Lung (tissue), 11 donors: ENCODE measurements at regions not wholly inside any gene's neighbourhood (a gene's known extent, or its start where the extent isn't known, plus 50 kb on each side); places are given as distances from the start of the nearest gene placed in this dataset.

Experiments used
- ATAC-seq: fragments of 200-7000 bp; cut with Tn5 transposase; one replicate; pipeline ENCODE4 v1.9.1; 2020; ENCODE audit warnings: moderate number of reproducible peaks; ENCODE audit not compliant: insufficient read depth, low FRiP score
- DNase-seq, 3 donors: peaks; one replicate each; pipeline ENCODE4 v3.0.0-alpha.2; 2013 to 2017
- H3K27ac ChIP-seq, 2 donors: one replicate each; pipeline ENCODE4 v1.5.1; 2013; ENCODE audit warnings: mild to moderate bottlenecking in 2 of 2, moderate library complexity in 2 of 2, control low read depth in 1 of 2, inconsistent platforms in 1 of 2, low read depth in 1 of 2, low read length in 1 of 2
- H3K27me3 ChIP-seq, 3 donors: one replicate each; pipeline ENCODE4 v1.5.1; 2013; ENCODE audit warnings: low read length in 2 of 3; ENCODE audit not compliant: control insufficient read depth in 3 of 3, insufficient read depth in 3 of 3
- H3K36me3 ChIP-seq, 4 donors: one replicate each; pipeline ENCODE4 v1.5.1; 2013; ENCODE audit warnings: low read length in 4 of 4, mild to moderate bottlenecking in 1 of 4, moderate library complexity in 1 of 4; ENCODE audit not compliant: control insufficient read depth in 4 of 4, insufficient read depth in 4 of 4
- H3K4me1 ChIP-seq, 5 donors: one replicate each; pipeline ENCODE4 v1.5.1; 2013; ENCODE audit warnings: low read length in 5 of 5, mild to moderate bottlenecking in 2 of 5, moderate library complexity in 1 of 5; ENCODE audit not compliant: control insufficient read depth in 5 of 5, insufficient read depth in 5 of 5
- H3K4me3 ChIP-seq: one replicate; pipeline ENCODE4 v1.5.1; 2013; ENCODE audit warnings: mild to moderate bottlenecking, control low read depth, moderate library complexity
- H3K9ac ChIP-seq, 2 donors: one replicate each; pipeline ENCODE4 v1.5.1; 2013; ENCODE audit warnings: low read length in 2 of 2, control low read depth in 1 of 2; ENCODE audit not compliant: insufficient read depth in 1 of 2
- H3K9me3 ChIP-seq, 4 donors: one replicate each; pipeline ENCODE4 v1.5.1; 2013; ENCODE audit warnings: low read length in 3 of 4, mild to moderate bottlenecking in 1 of 4, moderate library complexity in 1 of 4; ENCODE audit not compliant: control insufficient read depth in 4 of 4, insufficient read depth in 3 of 4
- CTCF ChIP-seq: IDR thresholded peaks from 2 replicates; pipeline ENCODE4 v1.5.1; 2012; ENCODE audit warnings: mild to moderate bottlenecking; ENCODE audit errors: control extremely low read depth, extremely low read depth
- WGBS, 2 donors: extraction: QIAGEN DNeasy Blood & Tissue Kit; methylation state at CpG; one replicate each; pipeline ENCODE4 v1.1.7; 2013; 5-methylcytosine and 5-hydroxymethylcytosine counted together
- donor health status: control.
- donor health status: control.
- donor health status: Bipolar disorder and iron deficiency.
- donor health status: healthy.
- donor health status: DM: yes; HTN: yes; CAD: no.

GRCh38 chr7:24119852-24120251, 164.1 kb upstream of the NPY start:
- DNase-seq (no peak), ATAC-seq (no peak)
- Histone ChIP-seq H3K4me3 (no peak overlapping the region), H3K4me1 (peaks cover 0 to 3% (median 0%) of the 10 kb centered on the region in 5 donors), H3K27me3 (no peaks in the 10 kb centered on the region), H3K36me3 (no peaks in the 10 kb centered on the region), H3K9ac (no peak overlapping the region), H3K9me3 (no peaks in the 10 kb centered on the region), H3K27ac (no peak overlapping the region)
- 77 to 81% methylated on average over 5 of the region's 5 CpGs for WGBS, 2 donors
- no peak for TF ChIP-seq CTCF

DNA sequence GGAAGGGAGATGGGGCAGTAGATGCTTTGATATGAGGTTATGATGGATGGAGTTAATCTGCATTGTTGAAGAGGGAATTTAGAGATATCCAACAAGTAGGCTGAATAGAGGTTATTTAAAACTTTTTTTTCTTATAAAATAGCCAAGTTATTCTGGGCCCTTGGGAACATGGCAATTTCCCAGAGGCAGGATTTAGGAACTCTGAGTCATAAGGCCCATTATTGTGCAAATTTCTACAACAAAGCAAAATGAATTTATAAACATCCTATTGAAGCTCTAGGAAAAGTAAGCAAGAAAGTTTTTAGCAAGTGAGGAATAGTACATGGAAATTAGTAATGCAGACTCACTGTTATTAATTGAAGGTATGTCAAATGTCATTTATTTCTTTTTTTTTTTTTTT, 160.9 kb upstream of the NPY start:
- Histone ChIP-seq H3K9ac (no peak overlapping the region), H3K9me3 (peaks cover 0 to 5% (median 0%) of the 10 kb centered on the region in 4 donors), H3K36me3 (no peaks in the 10 kb centered on the region), H3K27me3 (no peaks in the 10 kb centered on the region), H3K27ac (no peak overlapping the region), H3K4me1 (peaks cover 0 to 6% (median 0%) of the 10 kb centered on the region in 5 donors), H3K4me3 (no peak overlapping the region)
- TF ChIP-seq CTCF: no peak
- peak in 2 of 3 donors; percentile 15 to 52 for DNase-seq
- no peak for ATAC-seq

DNA sequence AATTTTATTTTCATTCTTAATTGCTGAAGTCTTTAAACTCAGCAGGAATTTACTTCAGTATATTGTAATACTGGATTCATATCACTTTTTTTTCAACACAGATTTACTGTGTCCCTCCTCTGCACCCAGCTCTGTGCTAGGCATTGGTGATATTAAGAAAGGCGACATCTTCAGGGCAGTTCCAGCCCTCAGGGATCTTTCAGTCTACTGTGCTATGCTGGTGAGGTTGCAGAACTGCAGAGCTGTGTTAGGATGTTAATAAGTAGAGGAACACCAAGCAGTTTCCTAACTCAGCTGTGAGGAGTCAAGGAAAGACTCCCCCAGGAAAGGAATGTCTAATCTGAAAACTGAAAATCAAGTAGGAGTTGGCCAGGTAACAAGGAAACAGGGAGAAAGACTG, 158.2 kb upstream of the NPY start:
- no peak for DNase-seq
- H3K27ac ChIP-seq: no peak overlapping the region
- no peak overlapping the region for H3K4me3 ChIP-seq
- WGBS, 2 donors: 93 to 96% methylated on average over 1 of the region's 1 CpG
- TF ChIP-seq CTCF: no peak
- ATAC-seq: no peak
- peaks cover 0 to 5% (median 0%) of the 10 kb centered on the region in 4 donors for H3K9me3 ChIP-seq
- no peaks in the 10 kb centered on the region for H3K27me3 ChIP-seq
- no peak overlapping the region for H3K9ac ChIP-seq
- no peaks in the 10 kb centered on the region for H3K36me3 ChIP-seq
- H3K4me1 ChIP-seq: peaks cover 0 to 6% (median 0%) of the 10 kb centered on the region in 5 donors

- Histone ChIP-seq H3K9ac (no peak overlapping the region), H3K4me1 (peaks cover 0 to 6% (median 0%) of the 10 kb centered on the region in 5 donors), H3K27me3 (no peaks in the 10 kb centered on the region), H3K27ac (no peak overlapping the region), H3K9me3 (peaks cover 0 to 5% (median 0%) of the 10 kb centered on the region in 4 donors), H3K36me3 (no peaks in the 10 kb centered on the region), H3K4me3 (no peak overlapping the region)
- WGBS, 2 donors: 73 to 79% methylated on average over 3 of the region's 3 CpGs
- TF ChIP-seq CTCF: no peak
- no peak for ATAC-seq
- no peak for DNase-seq
These were observed 156.1 kb upstream of the NPY start for GRCh38 chr7:24127930-24128329.
